H1 (cell line): ENCODE measurements at regions not wholly inside any gene's neighbourhood (a gene's known extent, or its start where the extent isn't known, plus 50 kb on each side); places are given as distances from the start of the nearest gene placed in this dataset.

Source experiments
- CTCF ChIA-PET: fragments of 300-600 bp; sonication (Branson Sonifier 250); formaldehyde crosslinking; loops from one replicate; lab custom pipeline; 2021; ENCODE audit not compliant: partially characterized antibody; lab: Charles Lee
- POLR2A ChIA-PET: fragments of 300-600 bp; sonication (Branson Sonifier 250); formaldehyde crosslinking; loops from one replicate; lab custom pipeline; 2021; ENCODE audit warnings: inconsistent platforms; ENCODE audit not compliant: partially characterized antibody; lab: Charles Lee
- DNase-seq, 2 experiments: peaks; one replicate each; pipeline versions ENCODE4 v3.0.0 to v3.0.0-alpha.2; 2010 to 2022; ENCODE audit warnings: low spot score in 2 of 2, low read depth in 1 of 2, mixed read lengths in 1 of 2
- FAIRE-seq: peaks from 2 replicates; lab custom pipeline; 2011; peaks lifted over from hg19 to GRCh38; lab: Jason Lieb, UNC
- H2AFZ ChIP-seq: 2 replicates; pipeline ENCODE4 v1.8.1; 2012; ENCODE audit warnings: low read length, inconsistent platforms
- H2AK5ac ChIP-seq: 2 replicates; pipeline ENCODE4 v1.6.1; 2013; ENCODE audit warnings: low read depth, low read length
- H2BK120ac ChIP-seq: replicated peaks from 2 replicates; pipeline ENCODE3; 2013; ENCODE audit warnings: low read depth, low read length, inconsistent platforms
- H2BK12ac ChIP-seq: 2 replicates; pipeline ENCODE4 v1.6.1; 2013; ENCODE audit warnings: low read depth, low read length
- H2BK15ac ChIP-seq: 2 replicates; pipeline ENCODE4 v1.6.1; 2013; ENCODE audit warnings: low read length
- H2BK20ac ChIP-seq: 2 replicates; pipeline ENCODE4 v1.6.1; 2013; ENCODE audit warnings: low read length
- H2BK5ac ChIP-seq: 2 replicates; pipeline ENCODE4 v1.6.1; 2013; ENCODE audit warnings: low read depth, low read length
- H3K14ac ChIP-seq: 2 replicates; pipeline ENCODE4 v1.6.1; 2013; ENCODE audit warnings: inconsistent platforms; ENCODE audit not compliant: insufficient read length
- H3K18ac ChIP-seq: 2 replicates; pipeline ENCODE4 v1.6.1; 2013; ENCODE audit warnings: low read length; ENCODE audit errors: extremely low read depth
- H3K23ac ChIP-seq: 2 replicates; pipeline ENCODE4 v1.6.1; 2013; ENCODE audit warnings: inconsistent platforms; ENCODE audit not compliant: insufficient read length
- H3K23me2 ChIP-seq: 2 replicates; pipeline ENCODE4 v1.6.1; 2013; ENCODE audit warnings: low read depth, low read length
- H3K27ac ChIP-seq: 2 replicates; pipeline ENCODE4 v1.6.1; 2011; ENCODE audit warnings: low read depth, low read length, inconsistent platforms
- H3K27me3 ChIP-seq, 4 experiments: replicated peaks in 1 of 4; 1 replicate in 1 of 4; 2 replicates in 3 of 4; pipeline versions ENCODE4 v1.6.1 to v1.8.1; 2011 to 2013; ENCODE audit warnings: low read length in 3 of 4, mild to moderate bottlenecking in 3 of 4, inconsistent platforms in 2 of 4, mixed read lengths in 2 of 4, moderate library complexity in 1 of 4; ENCODE audit not compliant: control insufficient read depth in 3 of 4, insufficient read depth in 3 of 4; ENCODE audit errors: extremely low read depth in 1 of 4
- H3K36me3 ChIP-seq, 4 experiments: 2 replicates each; pipeline versions ENCODE4 v1.6.1 to v1.8.1; 2011 to 2013; ENCODE audit warnings: mild to moderate bottlenecking in 4 of 4, low read length in 3 of 4, moderate library complexity in 2 of 4, control low read depth in 1 of 4, inconsistent platforms in 1 of 4; ENCODE audit not compliant: insufficient read depth in 4 of 4, control insufficient read depth in 2 of 4
- H3K4ac ChIP-seq: replicated peaks from 2 replicates; pipeline ENCODE3; 2013; ENCODE audit warnings: low read length, low read depth, mixed read lengths, inconsistent platforms; ENCODE audit not compliant: insufficient read length
- H3K4me1 ChIP-seq, 4 experiments: replicated peaks in 1 of 4; 1 replicate in 1 of 4; 2 replicates in 3 of 4; pipeline versions ENCODE4 v1.6.1 to v1.8.1; 2011 to 2013; ENCODE audit warnings: low read length in 3 of 4, inconsistent platforms in 2 of 4, mixed read lengths in 1 of 4; ENCODE audit not compliant: insufficient read depth in 4 of 4, control insufficient read depth in 3 of 4
- H3K4me2 ChIP-seq, 2 experiments: 2 replicates each; pipeline versions ENCODE4 v1.6.1 to v1.8.1; 2011 to 2013; ENCODE audit warnings: low read depth in 2 of 2, low read length in 2 of 2, control low read depth in 1 of 2, inconsistent platforms in 1 of 2, mild to moderate bottlenecking in 1 of 2; ENCODE audit not compliant: insufficient read depth in 1 of 2
- H3K4me3 ChIP-seq, 4 experiments: fragments of 200-600, 300-600 bp in 1 of 4; sonication (generic), shearing (Covaris generic), sonication (Bioruptor Twin) in 1 of 4; 2 replicates each; pipeline versions ENCODE4 v1.5.1 to v1.8.1; 2011 to 2016; ENCODE audit warnings: low read length in 4 of 4, low read depth in 3 of 4, control low read depth in 2 of 4, inconsistent platforms in 2 of 4, mild to moderate bottlenecking in 2 of 4, mixed read lengths in 1 of 4, moderate library complexity in 1 of 4; ENCODE audit not compliant: insufficient read depth in 2 of 4; ENCODE audit errors: extremely low read depth in 1 of 4
- H3K56ac ChIP-seq: replicated peaks from 2 replicates; pipeline ENCODE3; 2013; ENCODE audit warnings: low read depth, mild to moderate bottlenecking, mixed read lengths, low read length, inconsistent platforms; ENCODE audit not compliant: insufficient read length
- H3K79me1 ChIP-seq: 2 replicates; pipeline ENCODE4 v1.6.1; 2013; ENCODE audit warnings: low read depth, low read length, control low read depth
- H3K79me2 ChIP-seq, 2 experiments: 2 replicates each; pipeline versions ENCODE4 v1.6.1 to v1.8.1; 2012 to 2013; ENCODE audit warnings: low read length in 2 of 2, mild to moderate bottlenecking in 2 of 2, inconsistent platforms in 1 of 2; ENCODE audit not compliant: insufficient read depth in 2 of 2, control insufficient read depth in 1 of 2
- H3K9ac ChIP-seq, 4 experiments: replicated peaks in 1 of 4; 1 replicate in 1 of 4; 2 replicates in 3 of 4; pipeline versions ENCODE4 v1.6.1 to v1.8.1; 2011 to 2013; ENCODE audit warnings: low read depth in 3 of 4, low read length in 3 of 4, control low read depth in 2 of 4, mild to moderate bottlenecking in 2 of 4, moderate library complexity in 2 of 4, inconsistent platforms in 1 of 4; ENCODE audit errors: extremely low read depth in 1 of 4
- H3K9me3 ChIP-seq, 2 experiments: 2 replicates each; pipeline versions ENCODE4 v1.6.1 to v1.8.1; 2012 to 2013; ENCODE audit warnings: mild to moderate bottlenecking in 2 of 2, moderate library complexity in 2 of 2, control low read depth in 1 of 2, inconsistent platforms in 1 of 2, low read depth in 1 of 2, low read length in 1 of 2, mixed read lengths in 1 of 2; ENCODE audit not compliant: insufficient read depth in 2 of 2
- H4K20me1 ChIP-seq, 2 experiments: replicated peaks in 1 of 2; 2 replicates each; pipeline versions ENCODE3 to v1.8.1; 2011 to 2013; ENCODE audit warnings: inconsistent platforms in 2 of 2, low read length in 2 of 2, mild to moderate bottlenecking in 1 of 2; ENCODE audit not compliant: insufficient read depth in 2 of 2, control insufficient read depth in 1 of 2
- H4K5ac ChIP-seq: 2 replicates; pipeline ENCODE4 v1.6.1; 2013; ENCODE audit warnings: low read length, low read depth, mixed read lengths, inconsistent platforms; ENCODE audit not compliant: insufficient read length
- H4K8ac ChIP-seq: 2 replicates; pipeline ENCODE4 v1.8.0; 2013; ENCODE audit warnings: mild to moderate bottlenecking, moderate library complexity, low read length, inconsistent platforms; ENCODE audit not compliant: insufficient read depth; ENCODE audit errors: extremely low read depth
- H4K91ac ChIP-seq: replicated peaks from 2 replicates; pipeline ENCODE3; 2013; ENCODE audit warnings: low read length, mixed read lengths, inconsistent platforms; ENCODE audit not compliant: insufficient read length
- CHD2 ChIP-seq: IDR thresholded peaks from 2 replicates; pipeline ENCODE4 v1.6.1; 2012; ENCODE audit warnings: low read length, improper control_type of control experiment
- CTBP2 ChIP-seq: IDR thresholded peaks from 2 replicates; pipeline ENCODE4 v1.7.0; 2011; ENCODE audit warnings: borderline replicate concordance, mild to moderate bottlenecking, moderate library complexity, mixed read lengths, low read length; ENCODE audit not compliant: insufficient read depth, insufficient read length
- JUN ChIP-seq: IDR thresholded peaks from 2 replicates; pipeline ENCODE4 v1.6.1; 2011; ENCODE audit warnings: low read depth, mild to moderate bottlenecking, improper control_type of control experiment, low read length
- POLR2AphosphoS5 ChIP-seq: IDR thresholded peaks from 2 replicates; pipeline ENCODE4 v1.6.1; 2011; ENCODE audit warnings: low read depth, low read length

DNA sequence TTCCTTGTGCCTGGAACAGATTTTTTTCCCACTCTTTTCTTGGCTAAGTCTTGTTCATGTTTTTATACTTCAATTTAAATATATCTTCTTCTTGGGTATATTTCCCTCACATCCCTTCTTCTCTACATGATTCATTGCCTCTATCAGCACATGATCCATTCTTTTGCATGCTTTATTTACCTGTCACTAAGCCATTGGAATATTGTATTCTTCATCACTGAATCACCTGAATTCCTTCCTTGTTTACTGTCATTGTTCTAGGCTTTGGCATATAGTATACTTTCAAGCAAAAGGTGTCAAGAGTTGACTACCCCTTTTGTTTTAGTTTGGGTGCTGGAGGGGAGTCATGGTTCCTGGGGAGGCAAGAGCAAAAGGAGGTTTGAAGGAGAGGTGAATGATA, 464.5 kb upstream of the LRRC7 start:
- H4K8ac ChIP-seq: no peak overlapping the region
- no peaks in the 10 kb centered on the region for H4K20me1 ChIP-seq
- no peak overlapping the region for H3K4me2 ChIP-seq
- H3K27me3 ChIP-seq: no peaks in the 10 kb centered on the region
- TF ChIP-seq POLR2AphosphoS5: no peak
- TF ChIP-seq CHD2: no peak
- TF ChIP-seq JUN: no peak
- TF ChIP-seq CTBP2: no peak
- H2AK5ac ChIP-seq: no peak overlapping the region
- ChIA-PET CTCF (no interaction called here), POLR2A (no interaction called here)
- H2BK12ac ChIP-seq: no peak overlapping the region
- no peak overlapping the region for H3K9ac ChIP-seq
- FAIRE-seq: no peak
- H3K4ac ChIP-seq: no peak overlapping the region
- DNase-seq: no peak
- H3K23ac ChIP-seq: no peak overlapping the region
- no peaks in the 10 kb centered on the region for H3K79me2 ChIP-seq
- no peak overlapping the region for H3K56ac ChIP-seq
- H2BK5ac ChIP-seq: no peak overlapping the region
- no peak overlapping the region for H3K14ac ChIP-seq
- H2BK15ac ChIP-seq: no peak overlapping the region
- H3K18ac ChIP-seq: no peak overlapping the region
- no peak overlapping the region for H2AFZ ChIP-seq
- H2BK120ac ChIP-seq: no peak overlapping the region
- no peak overlapping the region for H2BK20ac ChIP-seq
- H3K36me3 ChIP-seq: no peaks in the 10 kb centered on the region
- H3K9me3 ChIP-seq: peaks cover 12% of the 10 kb centered on the region in 2 experiments
- no peak overlapping the region for H3K4me3 ChIP-seq
- no peak overlapping the region for H4K91ac ChIP-seq
- H4K5ac ChIP-seq: no peak overlapping the region
- H3K23me2 ChIP-seq: no peaks in the 10 kb centered on the region
- H3K27ac ChIP-seq: no peak overlapping the region
- no peaks in the 10 kb centered on the region for H3K4me1 ChIP-seq
- no peaks in the 10 kb centered on the region for H3K79me1 ChIP-seq
